ENCODE measurements at regions not wholly inside any gene's neighbourhood (a gene's known extent, or its start where the extent isn't known, plus 50 kb on each side); places are given as distances from the start of the nearest gene placed in this dataset.

DNA sequence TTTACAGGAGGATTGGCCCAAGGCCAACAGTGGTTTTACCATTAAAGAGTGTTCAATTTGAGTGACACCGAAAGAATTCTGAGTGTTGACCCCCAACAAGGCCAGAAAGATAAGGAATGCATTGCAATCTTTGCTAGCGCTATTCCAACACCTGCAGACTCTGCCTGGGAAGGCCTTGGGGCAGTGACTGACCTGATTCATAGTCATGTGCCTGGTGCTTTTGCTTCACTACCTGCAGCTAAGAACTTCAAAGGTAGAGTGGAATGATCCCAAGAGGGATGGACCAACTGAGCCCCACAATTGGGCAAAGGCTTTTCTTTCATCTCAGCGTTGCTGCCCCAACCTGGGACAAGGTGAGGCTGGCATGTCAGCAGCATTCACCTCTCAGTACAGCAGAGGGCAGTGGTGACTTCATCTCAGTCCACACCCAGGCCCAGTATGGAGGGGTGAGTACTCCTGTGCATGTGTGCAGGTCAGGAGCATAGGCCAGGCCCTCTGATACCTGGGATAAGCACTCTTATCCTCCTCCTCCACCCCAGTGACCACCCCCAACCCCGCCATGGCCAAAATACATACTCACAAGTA is 149.6 kb upstream of the GNAO1 start:
- peaks cover 3% of the 10 kb centered on the region for H3K9me3 Mint-ChIP-seq (ENCODE audit: unreplicated experiment)
- DNase-seq: peak; percentile 45
- no peak overlapping the region for H3K27ac Mint-ChIP-seq (ENCODE audit: unreplicated experiment)
- H3K4me3 Mint-ChIP-seq (ENCODE audit: unreplicated experiment): no peak overlapping the region
- peaks cover 2% of the 10 kb centered on the region for H3K4me1 Mint-ChIP-seq (ENCODE audit: low read depth, unreplicated experiment)
- H3K27me3 Mint-ChIP-seq (ENCODE audit: unreplicated experiment): peaks cover 4% of the 10 kb centered on the region
- H3K36me3 Mint-ChIP-seq (ENCODE audit: unreplicated experiment): peaks cover 16% of the 10 kb centered on the region
- peak; percentile 41 for TF ChIP-seq CTCF (IDR thresholded peaks at IDR 0.05; ENCODE audit: partially characterized antibody, unreplicated experiment)

DNA sequence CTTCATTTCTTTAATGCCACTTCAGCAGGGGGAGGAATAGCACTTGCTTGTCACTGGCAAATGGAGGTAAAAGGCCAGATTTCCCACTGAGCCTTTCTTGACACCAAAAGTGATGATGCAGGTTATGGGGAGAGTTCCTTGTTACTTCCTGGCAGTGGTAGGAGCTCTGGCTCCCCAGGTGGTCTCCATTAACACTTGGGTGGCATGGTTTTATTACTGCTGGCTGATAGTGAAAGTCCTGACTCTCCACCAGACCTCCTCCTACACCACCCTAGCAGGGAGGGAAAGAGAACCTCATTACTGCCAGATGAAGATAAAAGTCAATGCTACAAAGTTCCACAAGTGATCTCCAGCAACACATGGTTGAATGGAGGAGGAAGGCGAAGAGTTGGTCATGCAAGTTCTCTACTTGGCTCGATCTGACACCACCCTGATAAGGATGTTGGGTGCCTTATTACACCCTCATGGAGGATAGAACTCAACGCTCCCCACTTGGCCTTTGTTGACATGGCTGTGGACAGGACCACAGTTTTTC is 152.7 kb upstream of the GNAO1 start:
- H3K36me3 Mint-ChIP-seq (ENCODE audit: unreplicated experiment): peaks cover 19% of the 10 kb centered on the region

DNA sequence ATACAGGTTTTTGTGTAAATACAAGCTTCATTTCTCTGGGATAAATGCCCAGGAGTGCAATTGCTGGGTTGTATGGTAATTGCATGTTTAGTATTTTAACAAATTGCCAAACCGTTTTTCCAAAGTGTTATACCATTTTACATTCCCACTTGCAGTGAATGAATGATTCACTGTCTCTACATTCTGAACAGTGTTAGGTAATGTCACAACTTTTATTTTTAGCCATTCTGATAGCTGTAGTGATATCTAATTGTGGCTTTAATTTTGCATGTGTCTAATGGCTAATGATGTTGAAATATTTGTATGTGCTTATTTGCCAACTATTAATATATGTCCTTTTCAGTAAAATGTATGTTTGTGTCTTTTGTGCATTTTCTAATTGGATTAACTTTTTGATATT is 156.9 kb upstream of the CES5A start:
- no peak overlapping the region for H3K27ac Mint-ChIP-seq (ENCODE audit: unreplicated experiment)
- no peak for DNase-seq
- H3K36me3 Mint-ChIP-seq (ENCODE audit: unreplicated experiment): peaks cover 8% of the 10 kb centered on the region
- H3K4me1 Mint-ChIP-seq (ENCODE audit: low read depth, unreplicated experiment): peaks cover 3% of the 10 kb centered on the region
- no peak for TF ChIP-seq CTCF (IDR thresholded peaks at IDR 0.05; ENCODE audit: partially characterized antibody, unreplicated experiment)
- H3K9me3 Mint-ChIP-seq (ENCODE audit: unreplicated experiment): peaks cover 2% of the 10 kb centered on the region
- no peak overlapping the region for H3K4me3 Mint-ChIP-seq (ENCODE audit: unreplicated experiment)
- no peaks in the 10 kb centered on the region for H3K27me3 Mint-ChIP-seq (ENCODE audit: unreplicated experiment)

More for the DNA sequence above, 152.7 kb upstream of the GNAO1 start:
- Mint-ChIP-seq H3K27me3 (ENCODE audit: unreplicated experiment) (peaks cover 4% of the 10 kb centered on the region), H3K4me3 (ENCODE audit: unreplicated experiment) (no peak overlapping the region), H3K27ac (ENCODE audit: unreplicated experiment) (no peak overlapping the region), H3K4me1 (ENCODE audit: low read depth, unreplicated experiment) (peaks cover 1% of the 10 kb centered on the region), H3K9me3 (ENCODE audit: unreplicated experiment) (peaks cover 5% of the 10 kb centered on the region)
- DNase-seq: no peak
- no peak for TF ChIP-seq CTCF (IDR thresholded peaks at IDR 0.05; ENCODE audit: partially characterized antibody, unreplicated experiment)

GRCh38 chr16:56029026-56029425 is 153.9 kb upstream of the CES5A start:
- no peaks in the 10 kb centered on the region for H3K9me3 Mint-ChIP-seq (ENCODE audit: unreplicated experiment)
- H3K4me3 Mint-ChIP-seq (ENCODE audit: unreplicated experiment): no peak overlapping the region
- no peak for DNase-seq
- H3K27me3 Mint-ChIP-seq (ENCODE audit: unreplicated experiment): no peaks in the 10 kb centered on the region
- peak; percentile 30 for TF ChIP-seq CTCF (IDR thresholded peaks at IDR 0.05; ENCODE audit: partially characterized antibody, unreplicated experiment)
- no peaks in the 10 kb centered on the region for H3K36me3 Mint-ChIP-seq (ENCODE audit: unreplicated experiment)
- no peak overlapping the region for H3K27ac Mint-ChIP-seq (ENCODE audit: unreplicated experiment)
- peaks cover 3% of the 10 kb centered on the region for H3K4me1 Mint-ChIP-seq (ENCODE audit: low read depth, unreplicated experiment)

DNA sequence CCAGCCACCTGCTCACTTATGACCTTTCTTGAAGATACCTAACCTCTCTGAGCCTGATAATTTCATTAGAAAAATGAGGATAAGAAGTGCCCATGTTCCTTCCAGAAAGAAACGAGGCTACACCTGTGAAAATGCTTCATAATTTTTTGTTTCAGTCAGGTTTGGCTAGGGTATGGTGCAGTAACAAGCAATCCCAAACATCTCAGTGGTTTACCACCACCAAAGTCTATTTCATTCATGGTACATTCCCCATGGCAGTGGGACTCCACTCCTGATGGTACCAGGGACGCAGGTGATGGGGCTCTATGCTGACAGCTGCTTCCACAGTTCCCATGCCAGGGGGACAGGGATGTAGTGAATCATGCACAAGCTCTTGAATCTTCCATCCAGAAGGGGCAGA is 147.6 kb upstream of the CES5A start:
- peaks cover 28% of the 10 kb centered on the region for H3K4me1 Mint-ChIP-seq (ENCODE audit: low read depth, unreplicated experiment)
- no peaks in the 10 kb centered on the region for H3K36me3 Mint-ChIP-seq (ENCODE audit: unreplicated experiment)

More for the DNA sequence above, 147.6 kb upstream of the CES5A start:
- no peak for DNase-seq
- Mint-ChIP-seq H3K9me3 (ENCODE audit: unreplicated experiment) (peaks cover 6% of the 10 kb centered on the region), H3K27me3 (ENCODE audit: unreplicated experiment) (peaks cover 5% of the 10 kb centered on the region), H3K27ac (ENCODE audit: unreplicated experiment) (no peak overlapping the region), H3K4me3 (ENCODE audit: unreplicated experiment) (no peak overlapping the region)
- no peak for TF ChIP-seq CTCF (IDR thresholded peaks at IDR 0.05; ENCODE audit: partially characterized antibody, unreplicated experiment)
